ENCODE measurements at regions not wholly inside any gene's neighbourhood (a gene's known extent, or its start where the extent isn't known, plus 50 kb on each side); places are given as distances from the start of the nearest gene placed in this dataset.

- Histone ChIP-seq H3F3A (ENCODE audit: insufficient read depth) (no peaks in the 10 kb centered on the region), H3K4me2 (ENCODE audit: unreplicated experiment) (no peak overlapping the region)
- DNase-seq, result no peak
Observed at GRCh38 chr4:85086721-85087120, 120.2 kb upstream of the WDFY3 start.

GRCh38 chr4:85092536-85092935 lies 126.0 kb upstream of the WDFY3 start:
- DNase-seq, result no peak

More at GRCh38 chr4:85086721-85087120, 120.2 kb upstream of the WDFY3 start:
- H2AFZ ChIP-seq, result no peak overlapping the region
- H3K36me3 ChIP-seq (ENCODE audit: low read depth), result no peaks in the 10 kb centered on the region
- no peaks in the 10 kb centered on the region for H3K79me2 ChIP-seq (ENCODE audit: insufficient read depth)
- no peaks in the 10 kb centered on the region for H4K20me1 ChIP-seq (ENCODE audit: insufficient read depth)
- WGBS, 2 experiments (ENCODE audit: low coverage in 1 of 2, low lambda C conversion rate in 2 of 2, missing lambda C conversion rate in 2 of 2), result 62 to 69% methylated on average over 2 of the region's 2 CpGs
- no peaks in the 10 kb centered on the region for H3K4me1 ChIP-seq (ENCODE audit: insufficient read depth)
- in situ Hi-C loops (cut with MboI), result no loop called here
- no peaks in the 10 kb centered on the region for H3K27me3 ChIP-seq (replicated peaks; ENCODE audit: insufficient read depth)
- TF ChIP-seq EZH2 (IDR thresholded peaks at IDR 0.05; ENCODE audit: insufficient read depth, poor library complexity, severe bottlenecking), result no peak
- no peak for TF ChIP-seq EZH2phosphoT487 (IDR thresholded peaks at IDR 0.05; ENCODE audit: insufficient read depth, low read depth)
- no peak overlapping the region for H3K9ac ChIP-seq
- H3K9me2 ChIP-seq (ENCODE audit: insufficient read depth), result no peaks in the 10 kb centered on the region
- no peak overlapping the region for H3K4me3 ChIP-seq
- no peak overlapping the region for H3K27ac ChIP-seq
- no peaks in the 10 kb centered on the region for H3K9me3 ChIP-seq (ENCODE audit: low read depth)

GRCh38 chr4:85092943-85093342 lies 126.5 kb upstream of the WDFY3 start:
- no peaks in the 10 kb centered on the region for H3K9me3 ChIP-seq (ENCODE audit: low read depth)
- no peaks in the 10 kb centered on the region for H3K4me1 ChIP-seq (ENCODE audit: insufficient read depth)
- in situ Hi-C loops (cut with MboI), result no loop called here
- H2AFZ ChIP-seq, result no peak overlapping the region
- DNase-seq, result no peak
- no peak overlapping the region for H3K27ac ChIP-seq
- no peaks in the 10 kb centered on the region for H3F3A ChIP-seq (ENCODE audit: insufficient read depth)
- WGBS, 2 experiments (ENCODE audit: low coverage in 1 of 2, low lambda C conversion rate in 2 of 2, missing lambda C conversion rate in 2 of 2), result 0% methylated on average over 1 of the region's 1 CpG
- no peak overlapping the region for H3K9ac ChIP-seq
- no peaks in the 10 kb centered on the region for H3K9me2 ChIP-seq (ENCODE audit: insufficient read depth)
- H3K79me2 ChIP-seq (ENCODE audit: insufficient read depth), result no peaks in the 10 kb centered on the region
- TF ChIP-seq EZH2 (IDR thresholded peaks at IDR 0.05; ENCODE audit: insufficient read depth, poor library complexity, severe bottlenecking) (no peak), EZH2phosphoT487 (IDR thresholded peaks at IDR 0.05; ENCODE audit: insufficient read depth, low read depth) (no peak)
- H3K4me2 ChIP-seq (ENCODE audit: unreplicated experiment), result no peak overlapping the region
- H3K36me3 ChIP-seq (ENCODE audit: low read depth), result no peaks in the 10 kb centered on the region
- H3K4me3 ChIP-seq, result no peak overlapping the region
- H4K20me1 ChIP-seq (ENCODE audit: insufficient read depth), result no peaks in the 10 kb centered on the region
- H3K27me3 ChIP-seq (replicated peaks; ENCODE audit: insufficient read depth), result 0 out of 2 replicates have a peak, but pooled peaks cover 3% of the 10 kb centered on the region

More at GRCh38 chr4:85092536-85092935, 126.0 kb upstream of the WDFY3 start:
- 40 to 46% methylated on average over 3 of the region's 3 CpGs for WGBS, 2 experiments (ENCODE audit: low coverage in 1 of 2, low lambda C conversion rate in 2 of 2, missing lambda C conversion rate in 2 of 2)
- H3K4me2 ChIP-seq (ENCODE audit: unreplicated experiment), result no peak overlapping the region
- H3K4me1 ChIP-seq (ENCODE audit: insufficient read depth), result no peaks in the 10 kb centered on the region
- H3K79me2 ChIP-seq (ENCODE audit: insufficient read depth), result no peaks in the 10 kb centered on the region
- 0 out of 2 replicates have a peak, but pooled peaks cover 3% of the 10 kb centered on the region for H3K27me3 ChIP-seq (replicated peaks; ENCODE audit: insufficient read depth)
- no peaks in the 10 kb centered on the region for H4K20me1 ChIP-seq (ENCODE audit: insufficient read depth)
- H3K4me3 ChIP-seq, result no peak overlapping the region
- H3K9ac ChIP-seq, result no peak overlapping the region
- no peaks in the 10 kb centered on the region for H3K36me3 ChIP-seq (ENCODE audit: low read depth)
- H3K9me3 ChIP-seq (ENCODE audit: low read depth), result no peaks in the 10 kb centered on the region
- H2AFZ ChIP-seq, result no peak overlapping the region
- H3F3A ChIP-seq (ENCODE audit: insufficient read depth), result no peaks in the 10 kb centered on the region
- TF ChIP-seq EZH2phosphoT487 (IDR thresholded peaks at IDR 0.05; ENCODE audit: insufficient read depth, low read depth) (no peak), EZH2 (IDR thresholded peaks at IDR 0.05; ENCODE audit: insufficient read depth, poor library complexity, severe bottlenecking) (no peak)
- in situ Hi-C loops (cut with MboI), result no loop called here
- H3K27ac ChIP-seq, result no peak overlapping the region
- no peaks in the 10 kb centered on the region for H3K9me2 ChIP-seq (ENCODE audit: insufficient read depth)

GRCh38 chr4:85094735-85095134 lies 128.2 kb upstream of the WDFY3 start:
- no peaks in the 10 kb centered on the region for H3K79me2 ChIP-seq (ENCODE audit: insufficient read depth)
- TF ChIP-seq EZH2phosphoT487 (IDR thresholded peaks at IDR 0.05; ENCODE audit: insufficient read depth, low read depth) (no peak), EZH2 (IDR thresholded peaks at IDR 0.05; ENCODE audit: insufficient read depth, poor library complexity, severe bottlenecking) (no peak)
- H3K27ac ChIP-seq, result no peak overlapping the region
- H3K9ac ChIP-seq, result no peak overlapping the region
- no peaks in the 10 kb centered on the region for H3K9me2 ChIP-seq (ENCODE audit: insufficient read depth)
- WGBS, 2 experiments (ENCODE audit: low coverage in 1 of 2, low lambda C conversion rate in 2 of 2, missing lambda C conversion rate in 2 of 2), result 79 to 87% methylated on average over 1 of the region's 1 CpG
- no peaks in the 10 kb centered on the region for H3K4me1 ChIP-seq (ENCODE audit: insufficient read depth)
- no peaks in the 10 kb centered on the region for H3F3A ChIP-seq (ENCODE audit: insufficient read depth)
- no peaks in the 10 kb centered on the region for H4K20me1 ChIP-seq (ENCODE audit: insufficient read depth)
- no peak overlapping the region for H3K4me3 ChIP-seq
- DNase-seq, result no peak
- in situ Hi-C loops (cut with MboI), result no loop called here
- no peak overlapping the region for H2AFZ ChIP-seq
- H3K9me3 ChIP-seq (ENCODE audit: low read depth), result no peaks in the 10 kb centered on the region
- H3K4me2 ChIP-seq (ENCODE audit: unreplicated experiment), result no peak overlapping the region
- H3K36me3 ChIP-seq (ENCODE audit: low read depth), result no peaks in the 10 kb centered on the region
- 0 out of 2 replicates have a peak, but pooled peaks cover 3% of the 10 kb centered on the region for H3K27me3 ChIP-seq (replicated peaks; ENCODE audit: insufficient read depth)

DNA sequence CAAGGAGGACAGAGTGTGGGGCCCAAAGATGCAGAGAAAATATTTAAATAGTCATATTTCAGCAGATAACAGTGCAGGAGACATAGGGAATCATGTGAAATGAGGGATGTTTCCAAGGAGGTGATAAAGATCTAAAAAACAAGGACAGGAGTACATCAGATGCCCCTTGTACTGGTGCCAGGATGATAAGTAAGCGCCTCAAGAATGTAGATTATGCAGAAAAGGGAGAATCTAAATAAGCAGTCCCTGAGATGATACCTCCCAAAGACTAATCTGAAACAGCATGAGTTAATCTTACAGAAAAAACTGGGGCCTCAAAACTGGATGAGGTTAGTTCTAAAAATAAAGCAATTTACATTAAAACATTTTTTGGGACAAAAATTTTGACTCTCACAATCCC lies 136.1 kb upstream of the WDFY3 start:
- DNase-seq, result no peak
- Histone ChIP-seq H3K9ac (no peak overlapping the region), H4K20me1 (ENCODE audit: insufficient read depth) (no peaks in the 10 kb centered on the region), H3K27ac (no peak overlapping the region), H3F3A (ENCODE audit: insufficient read depth) (no peaks in the 10 kb centered on the region; the same call in 1 of the 2 replicates), H3K9me3 (ENCODE audit: low read depth) (no peaks in the 10 kb centered on the region), H3K4me1 (ENCODE audit: insufficient read depth) (no peaks in the 10 kb centered on the region), H2AFZ (no peak overlapping the region), H3K4me2 (ENCODE audit: unreplicated experiment) (no peak overlapping the region), H3K9me2 (ENCODE audit: insufficient read depth) (no peaks in the 10 kb centered on the region), H3K4me3 (no peak overlapping the region), H3K36me3 (ENCODE audit: low read depth) (no peaks in the 10 kb centered on the region), H3K79me2 (ENCODE audit: insufficient read depth) (no peaks in the 10 kb centered on the region), H3K27me3 (replicated peaks; ENCODE audit: insufficient read depth) (no peaks in the 10 kb centered on the region)
- 48% methylated on average over 1 of the region's 1 CpG for WGBS, 2 experiments (ENCODE audit: low coverage in 1 of 2, low lambda C conversion rate in 2 of 2, missing lambda C conversion rate in 2 of 2)
- no peak for TF ChIP-seq EZH2 (IDR thresholded peaks at IDR 0.05; ENCODE audit: insufficient read depth, poor library complexity, severe bottlenecking)
- no peak for TF ChIP-seq EZH2phosphoT487 (IDR thresholded peaks at IDR 0.05; ENCODE audit: insufficient read depth, low read depth)
- in situ Hi-C loops (cut with MboI), result no loop called here
